ENCODE measurements at regions not wholly inside any gene's neighbourhood (a gene's known extent, or its start where the extent isn't known, plus 50 kb on each side); places are given as distances from the start of the nearest gene placed in this dataset.
"Not testable (repeated sequence)": the region's sequence is repeated elsewhere in the genome, so short reads cannot be mapped to it uniquely, and the experiment has no call there.

- H3K27me3 Mint-ChIP-seq: peaks cover 31% of the 10 kb centered on the region
- H3K9me3 Mint-ChIP-seq (ENCODE audit: insufficient read depth); H2AFZ ChIP-seq (ENCODE audit: insufficient read depth, low read depth, low read length, poor library complexity, severe bottlenecking); H3K27ac ChIP-seq (ENCODE audit: low read length in 2 of 2); H3K4me3 Mint-ChIP-seq; POLR2A ChIA-PET; ATAC-seq (ENCODE audit: low read depth); H3K4me1 ChIP-seq (ENCODE audit: control insufficient read depth in 2 of 2, insufficient read depth in 2 of 2, low read length in 2 of 2); H3K4me2 ChIP-seq (replicated peaks; ENCODE audit: low read depth, low read length, poor library complexity, severe bottlenecking); DNase-seq; intact Hi-C loops (cut with micrococcal nuclease); H3K9ac ChIP-seq (ENCODE audit: low read length); H3K79me2 ChIP-seq (ENCODE audit: control insufficient read depth, insufficient read depth, low read length); H3K27ac Mint-ChIP-seq; H4K20me1 ChIP-seq (ENCODE audit: control insufficient read depth, insufficient read depth, low read length, poor library complexity, severe bottlenecking); H3K9me3 ChIP-seq (ENCODE audit: control extremely low read depth in 1 of 3, control insufficient read depth in 2 of 3, insufficient read depth in 1 of 3, low read length in 2 of 3); H3K4me1 Mint-ChIP-seq; H3K36me3 ChIP-seq (replicated peaks in 1 of 2; ENCODE audit: control extremely low read depth in 1 of 2, control insufficient read depth in 1 of 2, extremely low read depth in 1 of 2, insufficient read depth in 2 of 2, low read length in 1 of 2); H3K4me3 ChIP-seq (ENCODE audit: control extremely low read depth in 1 of 5, extremely low read depth in 1 of 5, insufficient read depth in 1 of 5, low read depth in 2 of 5, low read length in 4 of 5): not testable (repeated sequence)
- 94% methylated on average over 25 of the region's 49 CpGs for WGBS (ENCODE audit: insufficient coverage)
- CTCF ChIA-PET: interaction anchor here (0.9 to 1.1 kb wide), 2 partner anchors 18 to 54 kb away, joined by 3 read pairs; no protein-coding TSS in a partner anchor
- H3K27me3 ChIP-seq (replicated peaks in 1 of 4; ENCODE audit: control extremely low read depth in 1 of 4, control insufficient read depth in 3 of 4, insufficient read depth in 4 of 4, low read length in 3 of 4): peaks cover 0 to 10% (median 0%) of the 10 kb centered on the region in 4 experiments
Measured at GRCh38 chr7:155397758-155398714, 59.9 kb upstream of the EN2 start.

GRCh38 chr7:155398944-155399343 is 59.0 kb upstream of the EN2 start:
- H3K27me3 Mint-ChIP-seq: peaks cover 32% of the 10 kb centered on the region
- H3K27me3 ChIP-seq (replicated peaks in 1 of 4; ENCODE audit: control extremely low read depth in 1 of 4, control insufficient read depth in 3 of 4, insufficient read depth in 4 of 4, low read length in 3 of 4): peaks cover 0 to 10% (median 0%) of the 10 kb centered on the region in 4 experiments
- no peaks in the 10 kb centered on the region for H3K79me2 ChIP-seq (ENCODE audit: control insufficient read depth, insufficient read depth, low read length)
- no peaks in the 10 kb centered on the region for H3K4me1 Mint-ChIP-seq
- no peak overlapping the region for H3K4me3 ChIP-seq (ENCODE audit: control extremely low read depth in 1 of 5, extremely low read depth in 1 of 5, insufficient read depth in 1 of 5, low read depth in 2 of 5, low read length in 4 of 5)
- ChIA-PET CTCF (no interaction called here), POLR2A (no interaction called here)
- H4K20me1 ChIP-seq (ENCODE audit: control insufficient read depth, insufficient read depth, low read length, poor library complexity, severe bottlenecking): no peaks in the 10 kb centered on the region
- no peak overlapping the region for H3K27ac Mint-ChIP-seq
- 68% methylated on average over 13 of the region's 14 CpGs for WGBS (ENCODE audit: insufficient coverage)
- H3K36me3 ChIP-seq (replicated peaks in 1 of 2; ENCODE audit: control extremely low read depth in 1 of 2, control insufficient read depth in 1 of 2, extremely low read depth in 1 of 2, insufficient read depth in 2 of 2, low read length in 1 of 2): no peaks in the 10 kb centered on the region
- no peak overlapping the region for H3K27ac ChIP-seq (ENCODE audit: low read length in 2 of 2)
- DNase-seq: no peak
- no peak overlapping the region for H3K4me3 Mint-ChIP-seq
- intact Hi-C loops (cut with micrococcal nuclease): no loop called here
- no peaks in the 10 kb centered on the region for H3K4me1 ChIP-seq (ENCODE audit: control insufficient read depth in 2 of 2, insufficient read depth in 2 of 2, low read length in 2 of 2)
- H2AFZ ChIP-seq (ENCODE audit: insufficient read depth, low read depth, low read length, poor library complexity, severe bottlenecking): no peak overlapping the region
- TF ChIP-seq, protein P1, sequence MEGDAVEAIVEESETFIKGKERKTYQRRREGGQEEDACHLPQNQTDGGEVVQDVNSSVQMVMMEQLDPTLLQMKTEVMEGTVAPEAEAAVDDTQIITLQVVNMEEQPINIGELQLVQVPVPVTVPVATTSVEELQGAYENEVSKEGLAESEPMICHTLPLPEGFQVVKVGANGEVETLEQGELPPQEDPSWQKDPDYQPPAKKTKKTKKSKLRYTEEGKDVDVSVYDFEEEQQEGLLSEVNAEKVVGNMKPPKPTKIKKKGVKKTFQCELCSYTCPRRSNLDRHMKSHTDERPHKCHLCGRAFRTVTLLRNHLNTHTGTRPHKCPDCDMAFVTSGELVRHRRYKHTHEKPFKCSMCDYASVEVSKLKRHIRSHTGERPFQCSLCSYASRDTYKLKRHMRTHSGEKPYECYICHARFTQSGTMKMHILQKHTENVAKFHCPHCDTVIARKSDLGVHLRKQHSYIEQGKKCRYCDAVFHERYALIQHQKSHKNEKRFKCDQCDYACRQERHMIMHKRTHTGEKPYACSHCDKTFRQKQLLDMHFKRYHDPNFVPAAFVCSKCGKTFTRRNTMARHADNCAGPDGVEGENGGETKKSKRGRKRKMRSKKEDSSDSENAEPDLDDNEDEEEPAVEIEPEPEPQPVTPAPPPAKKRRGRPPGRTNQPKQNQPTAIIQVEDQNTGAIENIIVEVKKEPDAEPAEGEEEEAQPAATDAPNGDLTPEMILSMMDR (IDR thresholded peaks at IDR 0.05): no peak
- H3K4me2 ChIP-seq (replicated peaks; ENCODE audit: low read depth, low read length, poor library complexity, severe bottlenecking): no peak overlapping the region
- ATAC-seq (ENCODE audit: low read depth): no peak
- peaks cover 0 to 8% (median 0%) of the 10 kb centered on the region in 3 donors for H3K9me3 ChIP-seq (ENCODE audit: control extremely low read depth in 1 of 3, control insufficient read depth in 2 of 3, insufficient read depth in 1 of 3, low read length in 2 of 3)
- H3K9ac ChIP-seq (ENCODE audit: low read length): no peak overlapping the region
- H3K9me3 Mint-ChIP-seq (ENCODE audit: insufficient read depth): no peaks in the 10 kb centered on the region

All from B cell (primary cell).